ENCODE measurements at regions not wholly inside any gene's neighbourhood (a gene's known extent, or its start where the extent isn't known, plus 50 kb on each side); places are given as distances from the start of the nearest gene placed in this dataset.

DNA sequence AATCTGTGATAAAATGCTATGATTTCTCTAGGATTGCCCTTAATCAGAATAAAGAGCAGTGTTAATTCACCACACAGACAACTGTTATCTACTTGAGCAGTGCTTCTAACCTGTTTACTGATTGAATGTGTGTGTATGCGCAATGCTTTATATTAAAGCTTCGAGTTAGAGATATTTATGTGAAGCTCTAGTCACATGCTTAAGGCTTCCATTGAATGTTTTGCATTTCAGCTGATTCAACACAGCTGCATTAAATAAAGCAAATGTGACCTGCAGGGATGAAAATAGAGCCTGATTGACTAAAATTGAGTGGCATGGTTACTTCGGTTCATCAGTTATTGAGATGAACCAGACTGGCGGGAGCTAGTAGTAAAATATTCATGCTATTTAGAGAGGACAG is 395.3 kb downstream of the JRKL start:
- H3K4me3 ChIP-seq (replicated peaks in 1 of 3; ENCODE audit: insufficient read depth in 1 of 3, low read depth in 1 of 3, low read length in 3 of 3) = no peak overlapping the region
- no peak overlapping the region for H3K4me2 ChIP-seq (ENCODE audit: insufficient read depth, low read length)
- POLR2A ChIA-PET = no interaction called here
- no peaks in the 10 kb centered on the region for H3K79me2 ChIP-seq (ENCODE audit: control insufficient read depth, insufficient read depth, low read length)
- H3K9me1 ChIP-seq (replicated peaks; ENCODE audit: control insufficient read depth, extremely low read depth, insufficient read depth, low read length) = no peaks in the 10 kb centered on the region
- dilution Hi-C loops (cut with MboI; ENCODE audit: extremely low pct_ligation_motif_present, low sequenced_read_pairs) (no loop called here), intact Hi-C loops (cut with micrococcal nuclease) (no loop called here)
- H3K9ac ChIP-seq (replicated peaks; ENCODE audit: extremely low read depth, insufficient read depth, low read length) = no peak overlapping the region
- no peak overlapping the region for H3K27ac ChIP-seq (ENCODE audit: insufficient read depth, low read depth, low read length)
- peaks cover 0 to 3% of the 10 kb centered on the region in 2 experiments for H3K27me3 ChIP-seq (ENCODE audit: control insufficient read depth in 2 of 2, insufficient read depth in 2 of 2, low read length in 2 of 2)
- no peaks in the 10 kb centered on the region for H3K9me3 ChIP-seq (replicated peaks; ENCODE audit: control insufficient read depth, insufficient read depth, low read length)
- FAIRE-seq (no peak), DNase-seq (ENCODE audit: low read depth, low spot score) (no peak)
- no peaks in the 10 kb centered on the region for H4K20me1 ChIP-seq (replicated peaks; ENCODE audit: control insufficient read depth, extremely low read depth, insufficient read depth, low read length)
- no peak overlapping the region for H2AFZ ChIP-seq (ENCODE audit: low read depth, low read length)
- H3K36me3 ChIP-seq (ENCODE audit: control insufficient read depth in 2 of 2, extremely low read depth in 1 of 2, insufficient read depth in 2 of 2, low read length in 2 of 2) = no peaks in the 10 kb centered on the region
- TF ChIP-seq POLR2AphosphoS5 (IDR thresholded peaks at IDR 0.05; ENCODE audit: insufficient read depth, low read depth, low read length) = no peak
- TF ChIP-seq EZH2 (IDR thresholded peaks at IDR 0.05; ENCODE audit: borderline replicate concordance, low read depth, low read length, severe bottlenecking) = no peak
- no peak for TF ChIP-seq MAX (IDR thresholded peaks at IDR 0.05; ENCODE audit: insufficient read depth, insufficient read length)
- TF ChIP-seq POLR2A (IDR thresholded peaks at IDR 0.05; ENCODE audit: low read depth, low read length) = no peak
- no peak for TF ChIP-seq CTCF (IDR thresholded peaks at IDR 0.05; ENCODE audit: extremely low read depth in 1 of 2, insufficient read depth in 1 of 2, low read depth in 1 of 2, low read length in 2 of 2)
- no peak for TF ChIP-seq FOS (IDR thresholded peaks at IDR 0.05; ENCODE audit: borderline replicate concordance, insufficient read depth, low read length)
- no peak for TF ChIP-seq JUN (IDR thresholded peaks at IDR 0.05; ENCODE audit: borderline replicate concordance, insufficient read depth, insufficient read length, low read depth)
- TF ChIP-seq GATA2 (IDR thresholded peaks at IDR 0.05; ENCODE audit: insufficient read depth, insufficient read length, low read depth, low read length) = no peak
- TF ChIP-seq MYC (IDR thresholded peaks at IDR 0.05; ENCODE audit: low read depth, low read length) = no peak
- CTCF ChIA-PET = interaction anchor here (1.4 kb wide), 1 partner anchor 11 kb away, joined by 5 read pairs; no protein-coding TSS in a partner anchor
- no TSS peak for BruUV-seq (replicated peaks)
- H3K4me1 ChIP-seq (ENCODE audit: control insufficient read depth, extremely low read depth, insufficient read depth, low read length) = no peaks in the 10 kb centered on the region

Measured in endothelial cell of umbilical vein (primary cell).